GM23338 (cell line): ENCODE measurements at regions not wholly inside any gene's neighbourhood (a gene's known extent, or its start where the extent isn't known, plus 50 kb on each side); places are given as distances from the start of the nearest gene placed in this dataset.

Experiments used
- CREB1 ChIP-seq: fragments of 250-450 bp; sonication (Bioruptor Pico); IDR thresholded peaks from 2 replicates; pipeline ENCODE4 v1.5.0; 2020; ENCODE audit warnings: low read depth, mild to moderate bottlenecking, moderate library complexity
- CTCF ChIP-seq, 2 experiments: fragments of 200-600 bp in 1 of 2; sonication (generic) in 1 of 2; conservative IDR thresholded peaks; 2 replicates each; pipeline versions ENCODE4 v1.5.1 to v1.6.1; 2016 to 2017; ENCODE audit warnings: antibody characterized with exemption in 2 of 2, low read depth in 2 of 2, mild to moderate bottlenecking in 2 of 2, moderate library complexity in 1 of 2
- EZH2 ChIP-seq: fragments of 200-600 bp; sonication (generic); IDR thresholded peaks from one replicate; pipeline ENCODE4 v1.8.0; 2017; ENCODE audit warnings: antibody characterized with exemption, mild to moderate bottlenecking, low read depth; ENCODE audit not compliant: unreplicated experiment
- EZH2phosphoT487 ChIP-seq: fragments of 200-600 bp; sonication (generic); IDR thresholded peaks from one replicate; pipeline ENCODE4 v1.8.1; 2018; ENCODE audit warnings: antibody characterized with exemption; ENCODE audit not compliant: unreplicated experiment
- JUNB ChIP-seq: IDR thresholded peaks from one replicate; pipeline ENCODE4 v1.6.1; 2016; ENCODE audit warnings: antibody characterized with exemption; ENCODE audit not compliant: unreplicated experiment
- NANOG ChIP-seq: IDR thresholded peaks from 2 replicates; pipeline ENCODE4 v1.6.1; 2016; ENCODE audit warnings: antibody characterized with exemption, borderline replicate concordance
- POLR2AphosphoS5 ChIP-seq: IDR thresholded peaks from 2 replicates; pipeline ENCODE4 v1.6.1; 2016; ENCODE audit warnings: antibody characterized with exemption, low read depth
- TF ChIP-seq, protein P1 (sequence below): IDR thresholded peaks from one replicate; pipeline ENCODE4 v1.6.1; 2018; ENCODE audit warnings: antibody characterized with exemption; ENCODE audit not compliant: unreplicated experiment
- TF ChIP-seq, protein P2 (sequence below): IDR thresholded peaks from 2 replicates; pipeline ENCODE4 v1.6.1; 2016; ENCODE audit warnings: antibody characterized with exemption

GRCh38 chrX:76802708-76803107, 375.2 kb downstream of the MAGEE1 start:
- TF ChIP-seq CTCF (conservative IDR thresholded peaks at IDR 0.05; ENCODE audit: low read depth in 2 of 2) = no peak
- no peak for TF ChIP-seq EZH2
- no peak for TF ChIP-seq POLR2AphosphoS5
- TF ChIP-seq, protein P1, sequence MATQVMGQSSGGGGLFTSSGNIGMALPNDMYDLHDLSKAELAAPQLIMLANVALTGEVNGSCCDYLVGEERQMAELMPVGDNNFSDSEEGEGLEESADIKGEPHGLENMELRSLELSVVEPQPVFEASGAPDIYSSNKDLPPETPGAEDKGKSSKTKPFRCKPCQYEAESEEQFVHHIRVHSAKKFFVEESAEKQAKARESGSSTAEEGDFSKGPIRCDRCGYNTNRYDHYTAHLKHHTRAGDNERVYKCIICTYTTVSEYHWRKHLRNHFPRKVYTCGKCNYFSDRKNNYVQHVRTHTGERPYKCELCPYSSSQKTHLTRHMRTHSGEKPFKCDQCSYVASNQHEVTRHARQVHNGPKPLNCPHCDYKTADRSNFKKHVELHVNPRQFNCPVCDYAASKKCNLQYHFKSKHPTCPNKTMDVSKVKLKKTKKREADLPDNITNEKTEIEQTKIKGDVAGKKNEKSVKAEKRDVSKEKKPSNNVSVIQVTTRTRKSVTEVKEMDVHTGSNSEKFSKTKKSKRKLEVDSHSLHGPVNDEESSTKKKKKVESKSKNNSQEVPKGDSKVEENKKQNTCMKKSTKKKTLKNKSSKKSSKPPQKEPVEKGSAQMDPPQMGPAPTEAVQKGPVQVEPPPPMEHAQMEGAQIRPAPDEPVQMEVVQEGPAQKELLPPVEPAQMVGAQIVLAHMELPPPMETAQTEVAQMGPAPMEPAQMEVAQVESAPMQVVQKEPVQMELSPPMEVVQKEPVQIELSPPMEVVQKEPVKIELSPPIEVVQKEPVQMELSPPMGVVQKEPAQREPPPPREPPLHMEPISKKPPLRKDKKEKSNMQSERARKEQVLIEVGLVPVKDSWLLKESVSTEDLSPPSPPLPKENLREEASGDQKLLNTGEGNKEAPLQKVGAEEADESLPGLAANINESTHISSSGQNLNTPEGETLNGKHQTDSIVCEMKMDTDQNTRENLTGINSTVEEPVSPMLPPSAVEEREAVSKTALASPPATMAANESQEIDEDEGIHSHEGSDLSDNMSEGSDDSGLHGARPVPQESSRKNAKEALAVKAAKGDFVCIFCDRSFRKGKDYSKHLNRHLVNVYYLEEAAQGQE = no peak
- TF ChIP-seq, protein P2, sequence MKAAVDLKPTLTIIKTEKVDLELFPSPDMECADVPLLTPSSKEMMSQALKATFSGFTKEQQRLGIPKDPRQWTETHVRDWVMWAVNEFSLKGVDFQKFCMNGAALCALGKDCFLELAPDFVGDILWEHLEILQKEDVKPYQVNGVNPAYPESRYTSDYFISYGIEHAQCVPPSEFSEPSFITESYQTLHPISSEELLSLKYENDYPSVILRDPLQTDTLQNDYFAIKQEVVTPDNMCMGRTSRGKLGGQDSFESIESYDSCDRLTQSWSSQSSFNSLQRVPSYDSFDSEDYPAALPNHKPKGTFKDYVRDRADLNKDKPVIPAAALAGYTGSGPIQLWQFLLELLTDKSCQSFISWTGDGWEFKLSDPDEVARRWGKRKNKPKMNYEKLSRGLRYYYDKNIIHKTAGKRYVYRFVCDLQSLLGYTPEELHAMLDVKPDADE = no peak
- no peak for TF ChIP-seq EZH2phosphoT487
- TF ChIP-seq NANOG = no peak
- TF ChIP-seq CREB1 = no peak
- TF ChIP-seq JUNB = no peak
